Panc1 (cell line): ENCODE measurements at regions not wholly inside any gene's neighbourhood (a gene's known extent, or its start where the extent isn't known, plus 50 kb on each side); places are given as distances from the start of the nearest gene placed in this dataset.

Experiments used
- ATAC-seq: fragments of 200-7000 bp; cut with Tn5 transposase; 2 replicates; pipeline ENCODE4 v1.9.1; 2020; ENCODE audit warnings: mild to moderate bottlenecking, moderate library complexity
- BruUV-seq: library from RNA; stranded (reverse); fragments of 400-500 nt; replicated peaks from 2 replicates; lab custom pipeline; 2021; lab: Mats Ljungman, UMichigan
- CTCF ChIA-PET: fragments of 300-600 bp; sonication (Branson Sonifier 250); formaldehyde crosslinking; loops from one replicate; lab custom pipeline; 2022; ENCODE audit warnings: antibody characterized with exemption; lab: Charles Lee
- POLR2A ChIA-PET: fragments of 300-600 bp; sonication (Branson Sonifier 250); formaldehyde crosslinking; loops from one replicate; lab custom pipeline; 2022; ENCODE audit warnings: antibody characterized with exemption; lab: Charles Lee
- DNase-seq: peaks from one replicate; pipeline ENCODE4 v3.0.0-alpha.2; 2010; ENCODE audit warnings: low read depth, low spot score
- H3K27ac ChIP-seq: 2 replicates; pipeline ENCODE4 v1.5.1; 2011; ENCODE audit warnings: mild to moderate bottlenecking, low read length, inconsistent platforms
- H3K27me3 ChIP-seq: fragments of 200-500 bp; sonication (Bioruptor generic); 2 replicates; pipeline ENCODE4 v1.6.0; 2014; ENCODE audit warnings: low read length, inconsistent platforms; ENCODE audit not compliant: control insufficient read depth, insufficient read depth
- H3K36me3 ChIP-seq: fragments of 200-500 bp; sonication (Bioruptor generic); 2 replicates; pipeline ENCODE4 v1.5.1; 2014; ENCODE audit warnings: inconsistent platforms, mild to moderate bottlenecking, low read length, moderate library complexity; ENCODE audit not compliant: control insufficient read depth, insufficient read depth
- H3K4me1 ChIP-seq: 2 replicates; pipeline ENCODE4 v1.5.1; 2011; ENCODE audit warnings: inconsistent platforms, mild to moderate bottlenecking, low read length, moderate library complexity; ENCODE audit not compliant: control insufficient read depth, insufficient read depth
- H3K4me3 ChIP-seq, 2 experiments: 2 replicates each; pipeline ENCODE4 v1.5.1; 2011 to 2012; ENCODE audit warnings: low read depth in 2 of 2, low read length in 2 of 2, mild to moderate bottlenecking in 2 of 2, inconsistent platforms in 1 of 2, moderate library complexity in 1 of 2
- H3K9me3 ChIP-seq: fragments of 200-500 bp; sonication (Bioruptor generic); 2 replicates; pipeline ENCODE4 v1.5.1; 2014; ENCODE audit warnings: low read depth, mild to moderate bottlenecking, inconsistent platforms, low read length, moderate library complexity; ENCODE audit not compliant: control insufficient read depth, insufficient read depth
- CTCF ChIP-seq: fragments of 450-650 bp; IDR thresholded peaks from 2 replicates; pipeline ENCODE4 v1.5.1; 2017; ENCODE audit warnings: mild to moderate bottlenecking
- POLR2AphosphoS5 ChIP-seq: IDR thresholded peaks from 2 replicates; pipeline ENCODE4 v1.6.1; 2012; ENCODE audit warnings: mild to moderate bottlenecking, low read depth, low read length, moderate library complexity
- REST ChIP-seq, 2 experiments: IDR thresholded peaks; 2 replicates each; pipeline ENCODE4 v1.6.1; 2011 to 2012; ENCODE audit warnings: low read depth in 2 of 2, control low read depth in 1 of 2, low read length in 1 of 2, mild to moderate bottlenecking in 1 of 2, moderate library complexity in 1 of 2; ENCODE audit not compliant: insufficient read depth in 1 of 2
- SIN3A ChIP-seq: IDR thresholded peaks from 2 replicates; pipeline ENCODE4 v1.6.1; 2012; ENCODE audit warnings: low read depth, mild to moderate bottlenecking, low read length, moderate library complexity, borderline replicate concordance; ENCODE audit not compliant: insufficient read depth
- TCF7L2 ChIP-seq: IDR thresholded peaks from 2 replicates; pipeline ENCODE4 v1.6.1; 2011; ENCODE audit warnings: mild to moderate bottlenecking, low read depth, low read length, inconsistent platforms
- in situ Hi-C: cut with HindIII; loops from 2 replicates; pipeline ENCODE4 v1.10.0; 2016; ENCODE audit warnings: low sequenced_read_pairs, low pct_unique_long_range_greater_than_20kb
- intact Hi-C: fragments of 100-400 bp; cut with micrococcal nuclease; formaldehyde crosslinking; loops from one replicate; pipeline ENCODE4 v1.10.0; 2022; ENCODE audit not compliant: unreplicated experiment

DNA sequence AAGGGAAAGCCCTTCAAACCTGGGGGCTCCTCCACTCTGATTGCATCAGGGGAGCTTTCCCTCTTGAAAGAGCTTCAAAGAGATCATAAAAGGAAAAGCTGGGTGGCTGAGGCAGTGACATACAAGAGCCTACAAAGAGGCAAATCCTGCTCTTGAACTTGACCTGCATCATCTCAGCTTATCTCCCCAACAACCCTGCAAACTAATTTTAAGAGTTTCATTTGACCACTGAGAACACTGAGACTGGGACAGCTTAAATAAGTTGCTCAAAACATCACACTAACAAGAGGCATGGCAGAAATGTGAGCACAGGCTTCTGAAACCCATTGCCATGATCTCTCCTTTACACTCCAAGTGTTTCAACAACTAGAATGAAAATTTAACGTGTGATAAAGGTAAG, 101.6 kb upstream of the PPARGC1A start:
- POLR2A ChIA-PET: no interaction called here
- DNase-seq: no peak
- in situ Hi-C loops: no loop called here

GRCh38 chr4:23986270-23986669, 96.4 kb upstream of the PPARGC1A start:
- Histone ChIP-seq H3K27me3 (no peaks in the 10 kb centered on the region), H3K4me1 (no peaks in the 10 kb centered on the region), H3K4me3 (no peak overlapping the region), H3K27ac (no peak overlapping the region), H3K9me3 (no peaks in the 10 kb centered on the region), H3K36me3 (no peaks in the 10 kb centered on the region)
- POLR2A ChIA-PET: no interaction called here
- DNase-seq (no peak), ATAC-seq (no peak)
- CTCF ChIA-PET: no interaction called here
- BruUV-seq: no TSS peak
- intact Hi-C loops: no loop called here
- TF ChIP-seq POLR2AphosphoS5 (no peak), REST (IDR thresholded peaks at IDR 0.05; ENCODE audit: insufficient read depth in 1 of 2, low read depth in 2 of 2, low read length in 1 of 2) (no peak), CTCF (no peak), SIN3A (no peak), TCF7L2 (no peak)
- in situ Hi-C loops: no loop called here

More for the DNA sequence above, 101.6 kb upstream of the PPARGC1A start:
- Histone ChIP-seq H3K27ac (no peak overlapping the region), H3K4me3 (no peak overlapping the region), H3K4me1 (no peaks in the 10 kb centered on the region), H3K36me3 (no peaks in the 10 kb centered on the region), H3K27me3 (no peaks in the 10 kb centered on the region; the same call in 1 of the 2 replicates), H3K9me3 (no peaks in the 10 kb centered on the region)
- TF ChIP-seq CTCF: no peak
- TF ChIP-seq SIN3A: no peak
- no peak for TF ChIP-seq TCF7L2
- TF ChIP-seq REST (IDR thresholded peaks at IDR 0.05; ENCODE audit: insufficient read depth in 1 of 2, low read depth in 2 of 2, low read length in 1 of 2): no peak
- TF ChIP-seq POLR2AphosphoS5: no peak
- CTCF ChIA-PET: no interaction called here
- intact Hi-C loops: no loop called here
- BruUV-seq: no TSS peak
- no peak for ATAC-seq
